ENCODE measurements at regions not wholly inside any gene's neighbourhood (a gene's known extent, or its start where the extent isn't known, plus 50 kb on each side); places are given as distances from the start of the nearest gene placed in this dataset.

DNA sequence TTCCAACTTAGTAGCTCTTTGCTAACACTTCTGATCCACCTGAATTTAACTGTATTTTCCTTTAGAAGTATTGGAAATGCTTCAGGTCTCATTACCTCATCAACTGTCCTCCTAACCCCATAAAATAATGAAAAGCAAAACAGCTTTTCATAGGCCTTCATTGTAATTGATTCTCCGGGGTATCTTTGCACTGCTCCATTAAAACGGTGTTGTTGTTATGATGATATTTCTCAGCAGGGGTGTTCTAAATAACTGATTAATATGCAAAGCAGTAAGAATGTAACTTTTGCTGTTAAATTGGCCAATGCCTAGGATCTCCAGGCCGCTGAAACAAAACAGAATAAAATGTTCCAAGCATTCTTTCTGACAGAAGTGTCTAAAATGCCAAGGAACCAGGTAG, 1983.2 kb downstream of the EFNA5 start:
- TF ChIP-seq REST (IDR thresholded peaks at IDR 0.05; ENCODE audit: insufficient read depth in 1 of 2, low read depth in 2 of 2, low read length in 2 of 2) (no peak), SIN3A (IDR thresholded peaks at IDR 0.05; ENCODE audit: borderline replicate concordance, insufficient read depth, low read length) (no peak), POLR2AphosphoS5 (IDR thresholded peaks at IDR 0.05; ENCODE audit: low read depth, low read length) (no peak), FOXP2 (optimal IDR thresholded peaks at IDR 0.05; ENCODE audit: borderline replicate concordance, extremely low read depth, extremely low read length, insufficient read depth) (no peak), TAF1 (IDR thresholded peaks at IDR 0.05; ENCODE audit: borderline replicate concordance, insufficient read depth, low read length) (no peak)

GRCh38 chr5:105685884-105686283, 1984.9 kb downstream of the EFNA5 start:
- TF ChIP-seq FOXP2 (optimal IDR thresholded peaks at IDR 0.05; ENCODE audit: borderline replicate concordance, extremely low read depth, extremely low read length, insufficient read depth): no peak
- no peak for TF ChIP-seq TAF1 (IDR thresholded peaks at IDR 0.05; ENCODE audit: borderline replicate concordance, insufficient read depth, low read length)
- TF ChIP-seq REST (IDR thresholded peaks at IDR 0.05; ENCODE audit: insufficient read depth in 1 of 2, low read depth in 2 of 2, low read length in 2 of 2): no peak
- no peak for TF ChIP-seq POLR2AphosphoS5 (IDR thresholded peaks at IDR 0.05; ENCODE audit: low read depth, low read length)
- TF ChIP-seq SIN3A (IDR thresholded peaks at IDR 0.05; ENCODE audit: borderline replicate concordance, insufficient read depth, low read length): no peak

DNA sequence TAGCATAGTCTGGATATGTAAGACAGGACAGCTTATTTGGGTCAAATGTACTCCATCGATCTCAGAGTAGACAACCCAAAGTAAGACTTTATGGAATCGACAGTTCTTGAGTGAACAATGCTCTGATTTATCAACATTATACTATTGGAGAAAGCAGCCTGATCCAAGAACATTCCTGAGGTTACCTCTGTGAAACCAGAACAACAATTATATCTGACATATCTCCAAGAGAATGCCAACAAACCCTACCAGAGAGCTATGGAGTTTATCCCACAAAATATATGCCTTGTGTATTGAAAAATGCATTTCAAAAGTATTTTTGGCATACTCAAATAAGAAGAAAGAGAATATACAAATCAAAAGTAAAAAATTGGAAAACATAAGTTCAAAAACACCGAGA, 1985.9 kb downstream of the EFNA5 start:
- TF ChIP-seq FOXP2 (optimal IDR thresholded peaks at IDR 0.05; ENCODE audit: borderline replicate concordance, extremely low read depth, extremely low read length, insufficient read depth): no peak
- no peak for TF ChIP-seq REST (IDR thresholded peaks at IDR 0.05; ENCODE audit: insufficient read depth in 1 of 2, low read depth in 2 of 2, low read length in 2 of 2)
- no peak for TF ChIP-seq SIN3A (IDR thresholded peaks at IDR 0.05; ENCODE audit: borderline replicate concordance, insufficient read depth, low read length)
- no peak for TF ChIP-seq POLR2AphosphoS5 (IDR thresholded peaks at IDR 0.05; ENCODE audit: low read depth, low read length)
- TF ChIP-seq TAF1 (IDR thresholded peaks at IDR 0.05; ENCODE audit: borderline replicate concordance, insufficient read depth, low read length): no peak

DNA sequence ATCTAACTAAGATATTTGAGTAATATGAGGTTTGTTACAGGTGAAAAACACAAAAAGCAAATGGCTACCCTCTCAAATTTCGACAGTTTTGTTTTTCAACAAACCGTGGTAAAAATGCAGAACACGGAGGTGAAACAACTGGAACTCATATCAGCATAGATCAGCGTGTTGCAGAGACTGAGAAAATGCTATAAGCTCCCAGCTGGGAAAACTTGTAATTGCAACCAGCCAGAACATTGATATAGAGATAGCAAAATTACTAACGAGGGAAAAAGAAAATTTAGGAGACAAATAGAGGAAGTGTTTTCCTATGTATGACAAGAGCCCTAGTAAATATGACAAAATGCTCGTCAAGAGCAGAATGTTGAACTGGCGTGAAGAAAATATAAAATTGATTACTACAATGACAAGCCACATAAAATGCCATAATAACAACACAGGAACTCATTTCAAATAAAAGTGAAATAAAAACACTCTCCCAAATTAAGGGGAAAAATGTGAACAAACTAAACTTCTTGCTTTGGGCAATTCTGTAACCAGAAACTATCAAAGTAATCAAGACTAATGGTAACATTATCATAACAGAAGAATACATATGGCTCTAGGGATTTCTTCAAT, 1989.8 kb downstream of the EFNA5 start:
- TF ChIP-seq TAF1 (IDR thresholded peaks at IDR 0.05; ENCODE audit: borderline replicate concordance, insufficient read depth, low read length) (no peak), POLR2AphosphoS5 (IDR thresholded peaks at IDR 0.05; ENCODE audit: low read depth, low read length) (no peak), REST (IDR thresholded peaks at IDR 0.05; ENCODE audit: insufficient read depth in 1 of 2, low read depth in 2 of 2, low read length in 2 of 2) (no peak)

DNA sequence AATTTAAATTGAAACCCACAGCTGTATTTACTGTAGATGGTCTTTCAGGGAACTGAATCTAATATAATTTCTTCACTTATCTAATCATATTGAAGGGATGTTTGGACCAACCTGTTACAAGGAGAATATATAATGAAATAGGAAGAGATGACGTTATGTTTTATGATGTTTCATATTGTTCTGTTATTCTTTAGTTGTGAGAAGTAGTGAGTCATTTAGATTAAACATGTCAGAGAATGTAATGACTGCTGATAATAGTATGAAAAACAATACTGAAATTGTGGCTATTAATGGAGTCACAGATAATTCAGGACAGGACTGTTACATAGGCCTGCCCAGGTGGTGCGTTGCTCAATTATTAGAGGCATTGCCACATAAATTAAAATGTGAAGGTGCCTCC, 1993.4 kb downstream of the EFNA5 start:
- TF ChIP-seq SIN3A (IDR thresholded peaks at IDR 0.05; ENCODE audit: borderline replicate concordance, insufficient read depth, low read length) (no peak), POLR2AphosphoS5 (IDR thresholded peaks at IDR 0.05; ENCODE audit: low read depth, low read length) (no peak), TAF1 (IDR thresholded peaks at IDR 0.05; ENCODE audit: borderline replicate concordance, insufficient read depth, low read length) (no peak), REST (IDR thresholded peaks at IDR 0.05; ENCODE audit: insufficient read depth in 1 of 2, low read depth in 2 of 2, low read length in 2 of 2) (no peak), FOXP2 (optimal IDR thresholded peaks at IDR 0.05; ENCODE audit: borderline replicate concordance, extremely low read depth, extremely low read length, insufficient read depth) (no peak)

Measured in PFSK-1 (cell line).